ENCODE measurements at regions not wholly inside any gene's neighbourhood (a gene's known extent, or its start where the extent isn't known, plus 50 kb on each side); places are given as distances from the start of the nearest gene placed in this dataset.

DNA sequence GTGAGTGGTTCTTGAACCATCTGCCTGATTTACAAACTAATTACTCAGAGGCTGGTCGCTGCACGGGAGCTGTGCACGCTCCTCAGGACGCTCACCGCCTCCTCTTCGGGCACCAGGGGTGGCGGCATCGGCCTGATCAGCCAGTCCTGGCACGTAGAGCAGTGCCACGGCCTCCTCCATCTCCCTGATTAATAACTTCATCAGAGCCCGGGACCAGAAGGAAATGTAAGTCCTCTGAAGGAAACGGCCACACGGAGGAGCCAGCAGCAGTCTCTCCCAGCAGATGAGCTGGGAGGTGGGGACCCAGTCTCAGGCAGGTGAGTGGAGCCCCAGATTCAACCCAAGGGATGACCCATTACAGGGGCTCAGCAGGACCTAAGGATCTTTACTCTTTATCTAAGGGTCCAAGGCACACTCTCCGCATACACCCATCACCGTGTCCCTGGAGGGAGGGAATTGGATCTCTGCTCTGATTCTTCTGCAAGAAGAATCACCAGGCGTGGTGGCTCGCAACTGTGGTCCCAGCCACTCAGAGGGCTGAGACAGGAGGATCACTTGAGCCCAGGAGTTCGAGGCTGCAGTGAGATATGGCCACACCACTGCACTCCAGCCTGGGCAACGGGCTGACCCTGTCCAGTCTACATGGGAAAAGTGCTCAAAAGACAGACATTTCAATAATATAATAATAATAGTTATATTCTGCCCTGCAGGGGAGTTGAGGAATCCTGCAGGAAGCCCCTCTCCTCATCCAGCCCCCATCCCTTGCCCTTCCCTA, 366.5 kb downstream of the SEC14L1 start:
- peak; percentile 12 for DNase-seq

- no peak for DNase-seq
Measured at GRCh38 chr17:77508047-77508715, 367.4 kb downstream of the SEC14L1 start.

- no peak for DNase-seq
Measured at GRCh38 chr17:77509089-77509488, 368.3 kb downstream of the SEC14L1 start.

DNA sequence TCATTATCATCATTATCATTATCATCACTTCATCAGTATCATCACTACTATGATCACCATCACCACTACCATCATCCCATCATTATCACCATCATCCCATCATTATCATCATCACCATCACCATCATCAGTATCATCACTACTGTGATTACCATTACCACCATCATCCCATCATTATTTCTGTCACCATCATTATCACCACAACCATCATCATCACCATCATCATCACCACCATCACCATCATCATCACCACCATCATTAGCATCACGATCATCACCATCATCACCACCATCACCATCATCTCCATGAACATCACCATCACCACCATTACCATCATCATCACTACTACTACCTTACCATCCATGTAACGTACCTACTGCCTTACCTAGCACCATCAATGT, 368.8 kb downstream of the SEC14L1 start:
- no peak for DNase-seq

DNA sequence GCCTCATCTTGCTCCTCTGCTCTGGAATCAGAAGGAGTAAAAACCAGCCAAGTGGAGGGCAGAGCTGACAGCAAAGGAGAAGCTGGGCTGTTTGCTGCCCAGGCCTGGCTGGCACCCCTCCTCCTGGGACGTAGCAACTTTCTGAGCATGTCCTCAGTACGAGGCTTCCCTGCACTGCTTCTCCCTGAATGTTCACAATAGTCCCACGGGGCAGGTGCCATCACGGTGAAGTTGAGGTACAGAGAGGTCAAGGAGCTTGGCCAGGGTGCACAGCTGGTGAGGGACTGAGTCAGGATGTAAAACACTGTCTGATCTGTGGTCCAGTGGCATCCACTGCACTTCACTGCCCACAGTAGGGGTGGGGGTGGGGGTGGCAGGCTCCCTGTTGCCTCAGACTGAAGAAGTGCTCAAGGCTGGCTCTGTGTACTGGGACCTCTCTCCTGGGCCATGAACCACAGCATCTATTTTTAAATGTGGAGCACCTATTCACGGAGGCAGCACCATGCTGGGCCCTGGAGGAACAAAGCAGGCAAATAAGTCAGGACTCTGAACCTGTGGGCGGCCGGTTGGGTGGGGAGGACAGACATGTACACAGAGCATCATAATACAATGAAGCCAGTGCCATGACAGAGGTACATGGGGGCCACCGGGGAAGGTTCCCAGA, 369.5 kb downstream of the SEC14L1 start:
- no peak for DNase-seq

DNA sequence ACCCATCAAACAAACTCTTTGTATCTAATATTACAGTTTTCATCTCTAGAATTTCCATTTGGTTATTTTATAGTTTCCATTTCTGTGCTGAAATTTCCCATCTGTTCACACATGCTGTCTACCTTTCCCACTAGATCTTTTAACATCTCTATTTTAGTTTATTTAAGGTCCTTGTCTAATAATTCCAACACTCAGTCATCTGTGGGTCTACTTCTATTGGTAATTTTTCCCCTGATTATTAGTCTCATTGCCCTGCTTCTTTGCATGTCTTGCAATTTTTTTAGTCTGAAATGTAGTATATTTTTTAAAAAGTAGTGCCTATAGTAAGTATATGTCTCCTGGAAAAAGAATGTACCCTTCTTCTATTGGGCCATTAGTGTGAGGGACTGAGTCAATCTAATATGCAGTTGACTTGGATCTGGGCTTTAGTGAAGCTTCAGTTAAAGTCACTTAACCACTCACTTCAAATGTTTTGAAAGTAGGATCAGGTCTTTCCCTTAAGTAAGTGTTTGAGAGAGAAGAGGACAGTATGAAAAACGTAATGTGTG, 370.8 kb downstream of the SEC14L1 start:
- DNase-seq = no peak

GRCh38 chr17:77512062-77512946, 371.5 kb downstream of the SEC14L1 start:
- no peak for DNase-seq

- DNase-seq = no peak
Measured at GRCh38 chr17:77513045-77513444, 372.3 kb downstream of the SEC14L1 start.

DNA sequence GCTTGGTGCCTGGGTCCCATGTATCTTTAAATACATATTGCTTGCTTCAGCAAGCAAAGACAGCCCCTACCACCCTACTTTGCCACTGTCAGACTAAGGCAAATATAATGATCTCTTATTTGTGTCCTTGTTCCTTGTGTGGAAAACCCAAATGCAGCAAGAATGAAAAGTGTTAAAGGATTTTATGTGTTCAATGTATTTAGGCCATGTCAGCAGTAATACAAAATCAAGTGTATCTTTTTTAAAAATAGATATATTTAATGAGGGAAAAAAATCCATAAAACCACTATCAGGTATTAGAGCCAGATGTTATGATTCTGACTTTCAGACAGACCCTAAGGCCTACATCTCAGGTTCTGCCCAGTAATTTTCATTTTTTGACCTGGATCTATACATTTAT, 374.5 kb downstream of the SEC14L1 start:
- DNase-seq = no peak

DNA sequence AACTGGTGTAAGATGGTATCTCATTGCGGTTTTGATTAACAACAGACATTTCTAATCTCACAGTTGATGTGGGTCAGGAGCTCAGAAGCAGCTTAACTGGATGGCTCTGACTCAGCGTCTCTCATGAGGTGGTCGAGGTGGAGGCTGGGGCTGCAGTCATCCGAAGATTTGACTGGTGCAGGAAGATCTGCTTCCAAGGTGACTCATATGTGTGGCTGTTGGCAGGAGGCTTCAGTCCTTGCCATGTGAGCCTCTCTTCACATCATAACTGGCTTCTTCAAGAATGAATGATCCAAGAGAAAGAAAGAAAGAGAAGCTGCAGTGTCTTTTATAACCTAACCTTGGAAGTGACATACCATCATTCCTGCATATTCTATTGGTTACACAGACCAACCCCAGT, 376.1 kb downstream of the SEC14L1 start:
- peak; percentile 18 for DNase-seq

DNA sequence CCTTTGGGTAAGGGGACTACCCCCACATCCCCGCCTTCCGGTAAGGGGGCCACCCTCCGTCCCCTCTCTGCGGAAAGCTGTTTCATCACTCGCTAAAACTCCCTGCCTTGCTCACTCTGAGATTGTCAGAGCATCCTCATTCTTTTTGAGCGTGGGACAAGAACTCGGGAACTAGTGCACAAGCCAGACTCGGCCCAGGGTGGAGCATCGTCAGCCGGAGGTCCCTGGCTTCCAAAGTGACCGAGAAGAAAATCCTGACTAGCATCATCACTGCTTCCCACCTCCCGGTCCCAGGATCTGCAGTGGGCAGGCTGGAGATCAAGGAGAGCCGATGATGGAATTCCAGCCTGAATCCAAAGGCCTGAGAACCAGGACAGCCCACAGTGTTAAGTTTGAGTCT, 380.3 kb downstream of the SEC14L1 start:
- no peak for DNase-seq

- no peak for DNase-seq
Measured at GRCh38 chr17:77523540-77523939, 382.8 kb downstream of the SEC14L1 start.

- DNase-seq = no peak
Measured at GRCh38 chr17:77526259-77526711, 385.5 kb downstream of the SEC14L1 start.

DNA sequence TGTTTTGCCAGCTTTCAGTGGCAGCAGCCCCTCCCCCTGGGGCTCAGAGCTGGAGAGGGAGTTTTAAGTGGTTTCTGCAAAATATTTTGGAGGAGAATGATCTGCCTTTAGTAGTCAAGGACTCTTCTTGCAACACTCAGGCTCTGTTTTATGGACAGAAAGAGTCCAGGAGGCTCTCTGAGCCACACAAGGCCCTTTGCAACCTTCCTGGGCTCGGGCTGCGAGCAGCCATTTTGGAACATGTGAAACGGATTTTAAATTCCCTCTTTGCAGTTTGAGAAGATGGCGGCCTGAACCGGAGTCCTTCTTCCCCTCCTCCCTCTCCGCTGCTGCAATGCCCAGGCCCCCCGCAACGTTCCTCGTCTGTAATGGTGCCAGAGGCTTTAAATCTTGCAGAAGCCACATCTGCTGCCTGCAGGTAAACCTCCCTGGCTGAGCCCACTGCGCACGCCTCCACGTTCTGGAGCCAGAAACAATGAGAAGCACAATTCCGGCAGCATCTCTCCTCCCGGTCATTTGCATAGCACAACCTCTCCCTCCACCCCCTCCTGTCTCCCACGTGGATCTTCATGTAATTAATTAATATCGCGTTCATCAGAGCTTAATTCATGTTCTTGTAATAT, 386.1 kb downstream of the SEC14L1 start:
- no peak for DNase-seq

DNA sequence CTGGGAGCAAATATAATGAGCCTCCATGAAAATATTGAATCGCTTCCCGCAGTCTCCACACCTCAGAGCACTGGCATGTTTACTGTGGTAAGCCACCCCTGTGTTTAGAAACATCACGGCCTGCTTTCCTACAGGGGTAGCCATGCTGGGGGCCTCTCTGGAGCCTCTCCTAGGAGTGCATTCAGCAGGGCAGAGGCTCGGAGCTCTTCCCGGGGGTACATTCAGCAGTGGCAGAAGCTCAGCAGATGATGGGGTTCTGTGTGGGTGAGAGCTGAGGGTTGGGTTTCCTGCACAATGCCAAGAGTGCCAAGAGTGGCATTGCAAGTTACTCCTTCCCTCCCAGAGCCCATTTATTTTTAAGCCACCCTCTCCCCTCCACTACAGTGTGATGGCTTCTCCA, 386.6 kb downstream of the SEC14L1 start:
- no peak for DNase-seq

GRCh38 chr17:77527836-77528505, 387.2 kb downstream of the SEC14L1 start:
- no peak for DNase-seq

- DNase-seq = peak; percentile 56
Measured at GRCh38 chr17:77528516-77529327, 388.0 kb downstream of the SEC14L1 start.

DNA sequence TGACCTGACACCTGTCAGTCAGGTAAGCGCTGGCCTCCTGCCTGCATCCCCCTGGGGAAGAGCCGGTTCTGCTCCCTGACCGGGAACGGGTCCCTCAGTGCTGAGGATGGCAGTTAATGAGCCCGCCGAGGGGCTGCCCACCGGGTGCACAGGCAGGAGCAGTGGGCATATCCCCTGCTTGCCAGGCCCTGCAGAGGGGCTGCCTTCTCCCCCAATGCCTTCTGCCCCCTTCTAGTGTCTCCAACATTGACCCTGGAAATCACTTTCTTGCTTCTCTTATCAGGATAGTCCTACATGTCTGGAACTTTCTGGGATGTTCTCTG, 388.5 kb downstream of the SEC14L1 start:
- no peak for DNase-seq

- DNase-seq = no peak
Measured at GRCh38 chr17:77530591-77530990, 389.8 kb downstream of the SEC14L1 start.

GRCh38 chr17:77531002-77531401, 390.2 kb downstream of the SEC14L1 start:
- DNase-seq = no peak

- DNase-seq = no peak
Measured at GRCh38 chr17:77531641-77532040, 390.9 kb downstream of the SEC14L1 start.
